Loucy (cell line): ENCODE measurements at regions not wholly inside any gene's neighbourhood (a gene's known extent, or its start where the extent isn't known, plus 50 kb on each side); places are given as distances from the start of the nearest gene placed in this dataset.
A peak's percentile ranks its signal among the peaks of the same experiment; 100 is the strongest.

Source experiments
- H2AFZ ChIP-seq: fragments of 200-600 bp; sonication (generic); 2 replicates; pipeline ENCODE4 v1.6.0; 2016; ENCODE audit warnings: antibody characterized with exemption, mild to moderate bottlenecking, low read length, moderate library complexity
- H3F3A ChIP-seq: fragments of 200-600 bp; 2 replicates; pipeline ENCODE4 v1.6.0; 2016; ENCODE audit warnings: antibody characterized with exemption, low read depth, mild to moderate bottlenecking
- H3K27me3 ChIP-seq: fragments of 200-600 bp; sonication (generic); 2 replicates; pipeline ENCODE4 v1.6.1; 2014; ENCODE audit warnings: low read length, mild to moderate bottlenecking; ENCODE audit not compliant: insufficient read depth, poor library complexity, severe bottlenecking
- H3K36me3 ChIP-seq: fragments of 200-600 bp; sonication (generic); 2 replicates; pipeline ENCODE4 v1.6.1; 2016; ENCODE audit warnings: low read length; ENCODE audit not compliant: insufficient read depth
- H3K4me1 ChIP-seq: fragments of 200-600 bp; sonication (generic); 2 replicates; pipeline ENCODE4 v1.5.1; 2014; ENCODE audit warnings: low read length, mild to moderate bottlenecking; ENCODE audit not compliant: insufficient read depth, poor library complexity, severe bottlenecking
- H3K4me2 ChIP-seq: fragments of 200-600 bp; sonication (generic); 2 replicates; pipeline ENCODE4 v1.6.0; 2014; ENCODE audit warnings: antibody characterized with exemption, low read length, low read depth, mild to moderate bottlenecking; ENCODE audit not compliant: poor library complexity, severe bottlenecking
- H3K4me3 ChIP-seq: fragments of 200-600 bp; sonication (generic); 2 replicates; pipeline ENCODE4 v1.5.1; 2014; ENCODE audit warnings: low read length, mild to moderate bottlenecking, mixed read lengths; ENCODE audit not compliant: poor library complexity, severe bottlenecking
- H3K79me2 ChIP-seq: fragments of 200-600 bp; sonication (generic); 2 replicates; pipeline ENCODE4 v1.6.1; 2014; ENCODE audit warnings: low read length; ENCODE audit not compliant: insufficient read depth
- H3K9ac ChIP-seq: fragments of 200-600 bp; sonication (generic); 2 replicates; pipeline ENCODE4 v1.6.0; 2014; ENCODE audit warnings: mild to moderate bottlenecking, low read depth, low read length, moderate library complexity; ENCODE audit not compliant: poor library complexity, severe bottlenecking
- H3K9me2 ChIP-seq: fragments of 200-600 bp; sonication (generic); replicated peaks from 2 replicates; pipeline ENCODE4 v1.6.1; 2016; ENCODE audit warnings: low read depth, low read length, mixed read lengths
- H3K9me3 ChIP-seq: fragments of 200-600 bp; sonication (generic); 2 replicates; pipeline ENCODE4 v1.6.1; 2014; ENCODE audit warnings: mild to moderate bottlenecking, antibody characterized with exemption, low read length, low read depth; ENCODE audit not compliant: insufficient read depth
- H4K20me1 ChIP-seq: fragments of 200-600 bp; sonication (generic); 2 replicates; pipeline ENCODE4 v1.6.0; 2014; ENCODE audit warnings: antibody characterized with exemption, low read length, mild to moderate bottlenecking; ENCODE audit not compliant: insufficient read depth, poor library complexity, severe bottlenecking
- CTCF ChIP-seq: fragments of 200-600 bp; sonication (generic); conservative IDR thresholded peaks from 2 replicates; pipeline ENCODE4 v1.5.1; 2014; ENCODE audit warnings: mild to moderate bottlenecking, antibody characterized with exemption, low read length
- EZH2phosphoT487 ChIP-seq: fragments of 200-600 bp; IDR thresholded peaks from 2 replicates; pipeline ENCODE4 v1.6.1; 2018; ENCODE audit warnings: antibody characterized with exemption, mild to moderate bottlenecking, moderate library complexity, borderline replicate concordance

- H3K9ac ChIP-seq = no peak overlapping the region
- TF ChIP-seq CTCF = peak; percentile 73
- no peak for TF ChIP-seq EZH2phosphoT487
- no peaks in the 10 kb centered on the region for H3K27me3 ChIP-seq
- no peaks in the 10 kb centered on the region for H3K9me3 ChIP-seq
- no peak overlapping the region for H3K4me2 ChIP-seq
- H4K20me1 ChIP-seq = no peaks in the 10 kb centered on the region
- H3F3A ChIP-seq = no peaks in the 10 kb centered on the region
- H3K4me1 ChIP-seq = no peaks in the 10 kb centered on the region
- no peaks in the 10 kb centered on the region for H3K36me3 ChIP-seq
- no peak overlapping the region for H2AFZ ChIP-seq
- H3K9me2 ChIP-seq = no peaks in the 10 kb centered on the region
- no peaks in the 10 kb centered on the region for H3K79me2 ChIP-seq
- H3K4me3 ChIP-seq = no peak overlapping the region
Measured at GRCh38 chr3:186464424-186465093, 79.6 kb downstream of the CRYGS start.

GRCh38 chr3:186461141-186461540 is 83.0 kb downstream of the CRYGS start:
- Histone ChIP-seq H3K4me1 (no peaks in the 10 kb centered on the region), H3K27me3 (no peaks in the 10 kb centered on the region), H4K20me1 (no peaks in the 10 kb centered on the region), H3K4me3 (no peak overlapping the region), H2AFZ (no peak overlapping the region), H3K9me3 (no peaks in the 10 kb centered on the region), H3F3A (no peaks in the 10 kb centered on the region), H3K79me2 (no peaks in the 10 kb centered on the region), H3K9ac (no peak overlapping the region), H3K4me2 (no peak overlapping the region), H3K36me3 (no peaks in the 10 kb centered on the region), H3K9me2 (no peaks in the 10 kb centered on the region)
- TF ChIP-seq CTCF (no peak), EZH2phosphoT487 (no peak)

GRCh38 chr3:186459108-186459467 is 85.1 kb downstream of the CRYGS start:
- Histone ChIP-seq H2AFZ (no peak overlapping the region), H4K20me1 (no peaks in the 10 kb centered on the region), H3K9ac (no peak overlapping the region), H3K9me2 (no peaks in the 10 kb centered on the region), H3K27me3 (no peaks in the 10 kb centered on the region), H3F3A (no peaks in the 10 kb centered on the region), H3K36me3 (no peaks in the 10 kb centered on the region), H3K4me1 (no peaks in the 10 kb centered on the region), H3K9me3 (no peaks in the 10 kb centered on the region), H3K79me2 (no peaks in the 10 kb centered on the region), H3K4me3 (no peak overlapping the region), H3K4me2 (no peak overlapping the region)
- TF ChIP-seq CTCF = no peak
- TF ChIP-seq EZH2phosphoT487 = no peak
